H9 (cell line): ENCODE measurements at regions not wholly inside any gene's neighbourhood (a gene's known extent, or its start where the extent isn't known, plus 50 kb on each side); places are given as distances from the start of the nearest gene placed in this dataset.

ENCODE experiments used
- DNase-seq: peaks from one replicate; pipeline ENCODE4 v3.0.0-alpha.2; 2017
- H2AFZ ChIP-seq: one replicate; pipeline ENCODE4 v1.6.1; 2013; ENCODE audit warnings: mild to moderate bottlenecking, low read length, control low read depth, moderate library complexity
- H2AK5ac ChIP-seq: 2 replicates; pipeline ENCODE4 v1.6.1; 2013; ENCODE audit warnings: low read length, control low read depth, mixed read lengths; ENCODE audit not compliant: insufficient read length
- H2BK120ac ChIP-seq: one replicate; pipeline ENCODE4 v1.6.1; 2013; ENCODE audit warnings: low read depth, mild to moderate bottlenecking, low read length, control low read depth, inconsistent platforms; ENCODE audit not compliant: poor library complexity, severe bottlenecking
- H2BK12ac ChIP-seq: 2 replicates; pipeline ENCODE4 v1.6.1; 2013; ENCODE audit warnings: low read length, control low read depth, mixed read lengths, low read depth; ENCODE audit not compliant: insufficient read length
- H2BK15ac ChIP-seq: 2 replicates; pipeline ENCODE4 v1.6.1; 2013; ENCODE audit warnings: low read depth, low read length, control low read depth
- H2BK20ac ChIP-seq: one replicate; pipeline ENCODE4 v1.6.1; 2013; ENCODE audit warnings: low read depth, mild to moderate bottlenecking, low read length, control low read depth, inconsistent platforms; ENCODE audit not compliant: poor library complexity, severe bottlenecking
- H2BK5ac ChIP-seq: 2 replicates; pipeline ENCODE4 v1.6.1; 2013; ENCODE audit warnings: low read length, control low read depth, mixed read lengths; ENCODE audit not compliant: insufficient read length
- H3K14ac ChIP-seq: 2 replicates; pipeline ENCODE4 v1.6.1; 2013; ENCODE audit warnings: low read length, control low read depth; ENCODE audit not compliant: insufficient read depth
- H3K18ac ChIP-seq: 2 replicates; pipeline ENCODE4 v1.6.1; 2013; ENCODE audit warnings: low read depth, mild to moderate bottlenecking, mixed read lengths, low read length, control low read depth; ENCODE audit not compliant: insufficient read length
- H3K23ac ChIP-seq: 2 replicates; pipeline ENCODE4 v1.6.1; 2013; ENCODE audit warnings: low read length, control low read depth, mixed read lengths, low read depth; ENCODE audit not compliant: insufficient read length
- H3K23me2 ChIP-seq: 2 replicates; pipeline ENCODE4 v1.6.1; 2013; ENCODE audit warnings: low read depth, mild to moderate bottlenecking, mixed read lengths, low read length, control low read depth; ENCODE audit not compliant: insufficient read length, poor library complexity, severe bottlenecking
- H3K27ac ChIP-seq: 2 replicates; pipeline ENCODE4 v1.5.1; 2013; ENCODE audit warnings: low read length, control low read depth, mixed read lengths, low read depth; ENCODE audit not compliant: insufficient read length
- H3K27me3 ChIP-seq: 2 replicates; pipeline ENCODE4 v1.6.1; 2013; ENCODE audit warnings: low read length, control low read depth, inconsistent platforms; ENCODE audit not compliant: insufficient read depth
- H3K4ac ChIP-seq: 2 replicates; pipeline ENCODE4 v1.6.1; 2013; ENCODE audit warnings: low read depth, mild to moderate bottlenecking, control low read depth, inconsistent platforms, low read length, moderate library complexity
- H3K4me1 ChIP-seq: 2 replicates; pipeline ENCODE4 v1.6.1; 2013; ENCODE audit warnings: low read length, control low read depth, inconsistent platforms; ENCODE audit not compliant: insufficient read depth
- H3K4me2 ChIP-seq: 2 replicates; pipeline ENCODE4 v1.6.1; 2013; ENCODE audit warnings: low read length, control low read depth, mixed read lengths; ENCODE audit not compliant: insufficient read length, insufficient read depth
- H3K56ac ChIP-seq: 2 replicates; pipeline ENCODE4 v1.6.1; 2013; ENCODE audit warnings: low read depth, mild to moderate bottlenecking, mixed read lengths, low read length, control low read depth; ENCODE audit not compliant: insufficient read length
- H3K79me1 ChIP-seq: 2 replicates; pipeline ENCODE4 v1.6.1; 2013; ENCODE audit warnings: low read depth, mild to moderate bottlenecking, moderate library complexity, low read length, control low read depth, inconsistent platforms; ENCODE audit not compliant: insufficient read depth, poor library complexity, severe bottlenecking
- H3K79me2 ChIP-seq: 2 replicates; pipeline ENCODE4 v1.6.1; 2013; ENCODE audit warnings: low read length, control low read depth, inconsistent platforms; ENCODE audit not compliant: insufficient read depth
- H3K9ac ChIP-seq: 2 replicates; pipeline ENCODE4 v1.6.1; 2013; ENCODE audit warnings: low read length, control low read depth, mixed read lengths; ENCODE audit not compliant: insufficient read length; ENCODE audit errors: extremely low read depth
- H3K9me3 ChIP-seq: one replicate; pipeline ENCODE4 v1.6.1; 2013; ENCODE audit warnings: low read depth, low read length, inconsistent platforms; ENCODE audit not compliant: control insufficient read depth
- H3T11ph ChIP-seq: one replicate; pipeline ENCODE4 v1.6.1; 2013; ENCODE audit warnings: mild to moderate bottlenecking, low read length, control low read depth, inconsistent platforms
- H4K20me1 ChIP-seq: one replicate; pipeline ENCODE4 v1.6.1; 2013; ENCODE audit not compliant: control insufficient read depth, insufficient read length, insufficient read depth
- H4K5ac ChIP-seq: 2 replicates; pipeline ENCODE4 v1.6.1; 2013; ENCODE audit warnings: low read depth, mild to moderate bottlenecking, mixed read lengths, low read length, control low read depth; ENCODE audit not compliant: insufficient read length
- H4K8ac ChIP-seq: replicated peaks from 2 replicates; pipeline ENCODE4 v1.6.1; 2013; ENCODE audit warnings: low read length, control low read depth, mixed read lengths, low read depth; ENCODE audit not compliant: insufficient read length
- H4K91ac ChIP-seq: 2 replicates; pipeline ENCODE4 v1.6.1; 2013; ENCODE audit warnings: low read depth, mild to moderate bottlenecking, moderate library complexity, mixed read lengths, low read length, control low read depth; ENCODE audit not compliant: insufficient read length
- H3K27ac Mint-ChIP-seq, 3 experiments: 2 replicates in 2 of 3; 3 replicates in 1 of 3; pipeline ENCODE4 v1.8.0; 2020 to 2021; ENCODE audit warnings: mixed read lengths in 3 of 3, mild to moderate bottlenecking in 1 of 3, moderate library complexity in 1 of 3
- H3K27me3 Mint-ChIP-seq: 2 replicates; pipeline ENCODE4 v1.8.0; 2021; ENCODE audit warnings: low read depth, mild to moderate bottlenecking, moderate library complexity, mixed read lengths
- H3K36me3 Mint-ChIP-seq, 3 experiments: 2 replicates in 2 of 3; 3 replicates in 1 of 3; pipeline ENCODE4 v1.8.0; 2020 to 2021; ENCODE audit warnings: low read depth in 3 of 3, mixed read lengths in 3 of 3; ENCODE audit not compliant: insufficient read depth in 1 of 3
- H3K4me1 Mint-ChIP-seq, 2 experiments: 2 replicates each; pipeline ENCODE4 v1.8.0; 2020; ENCODE audit warnings: mixed read lengths in 2 of 2
- H3K4me3 Mint-ChIP-seq, 2 experiments: 2 replicates in 1 of 2; 3 replicates in 1 of 2; pipeline ENCODE4 v1.8.0; 2020 to 2021; ENCODE audit warnings: mild to moderate bottlenecking in 2 of 2, mixed read lengths in 2 of 2, moderate library complexity in 1 of 2
- H3K9me3 Mint-ChIP-seq, 2 experiments: 2 replicates in 1 of 2; 3 replicates in 1 of 2; pipeline ENCODE4 v1.8.0; 2020; ENCODE audit warnings: mild to moderate bottlenecking in 2 of 2, mixed read lengths in 2 of 2, moderate library complexity in 1 of 2
- CTCF ChIP-seq: fragments of 200-600 bp; sonication (generic); conservative IDR thresholded peaks from 3 replicates; pipeline ENCODE4 v1.8.0; 2021; ENCODE audit warnings: antibody characterized with exemption, mild to moderate bottlenecking
- WGBS: extraction: QIAGEN DNeasy Blood & Tissue Kit; methylation state at CpG from one replicate; pipeline ENCODE4 v1.1.7; 2013; ENCODE audit warnings: missing lambda C conversion rate, low lambda C conversion rate, mixed read lengths; ENCODE audit not compliant: insufficient read length; ENCODE audit errors: extremely low coverage; 5-methylcytosine and 5-hydroxymethylcytosine counted together

DNA sequence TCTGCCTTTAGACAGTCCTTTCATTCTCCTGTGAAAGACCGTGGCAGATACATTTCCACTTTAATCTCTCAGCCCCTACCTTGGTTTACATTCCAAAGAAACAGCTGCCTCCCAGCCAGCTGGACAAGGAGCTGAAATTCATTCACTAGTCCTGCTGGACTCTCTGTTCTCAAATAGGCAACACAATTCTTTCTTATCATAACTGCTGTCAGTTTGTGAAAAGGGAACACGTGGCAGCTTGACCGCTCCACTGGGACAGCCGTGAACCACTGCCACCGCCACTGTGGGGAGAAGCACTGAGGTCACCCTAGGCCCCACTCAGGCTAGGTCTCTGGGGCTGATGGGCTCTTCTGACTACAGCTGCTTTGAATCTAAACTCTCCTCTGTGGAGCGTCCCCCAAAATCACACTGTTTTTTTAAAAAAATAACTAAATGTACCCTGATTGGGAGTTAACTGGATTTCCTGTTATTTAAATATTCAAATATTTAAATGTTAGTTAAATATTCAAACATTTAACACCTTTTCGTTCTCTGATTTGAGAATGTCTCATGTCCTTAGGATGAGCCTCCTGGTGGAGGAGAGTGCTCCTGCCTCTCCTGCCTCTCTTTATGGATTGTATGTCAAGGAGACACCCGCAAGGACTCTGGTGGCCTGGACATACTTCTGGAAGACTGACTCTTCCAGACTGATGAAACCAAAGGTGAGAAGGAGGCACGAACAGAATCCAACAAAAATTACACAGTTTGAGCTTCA, 120.1 kb downstream of the BOD1 start:
- H3K9ac ChIP-seq = no peak overlapping the region
- no peaks in the 10 kb centered on the region for H3K79me1 ChIP-seq
- no peak overlapping the region for H3K56ac ChIP-seq
- H3K4me2 ChIP-seq = no peak overlapping the region
- no peak overlapping the region for H3K23ac ChIP-seq
- peak; percentile 8 for DNase-seq
- no peak overlapping the region for H2BK20ac ChIP-seq
- H3K14ac ChIP-seq = peak overlapping the region; percentile 51; the same call in 1 of the 2 replicates
- no peak overlapping the region for H3K27ac Mint-ChIP-seq
- no peak overlapping the region for H2BK120ac ChIP-seq
- no peaks in the 10 kb centered on the region for H3K9me3 ChIP-seq
- H3K79me2 ChIP-seq = no peaks in the 10 kb centered on the region
- no peak overlapping the region for H2AFZ ChIP-seq
- no peak overlapping the region for H3K4me3 Mint-ChIP-seq
- no peaks in the 10 kb centered on the region for H4K20me1 ChIP-seq
- TF ChIP-seq CTCF = no peak; the same call in 2 of the 3 replicates
- H4K91ac ChIP-seq = no peak overlapping the region
- no peak overlapping the region for H3T11ph ChIP-seq
- H2BK15ac ChIP-seq = no peak overlapping the region
- no peak overlapping the region for H3K18ac ChIP-seq
- no peak overlapping the region for H2BK12ac ChIP-seq
- no peaks in the 10 kb centered on the region for H3K27me3 ChIP-seq
- no peak overlapping the region for H4K5ac ChIP-seq
- peaks cover 4% of the 10 kb centered on the region for H3K23me2 ChIP-seq
- H3K27ac ChIP-seq = no peak overlapping the region
- H3K4ac ChIP-seq = no peak overlapping the region
- H3K4me1 Mint-ChIP-seq = peaks cover 10 to 15% of the 10 kb centered on the region in 2 experiments
- peaks cover 2% of the 10 kb centered on the region; the same call in 1 of the 2 replicates for H3K4me1 ChIP-seq
- H2BK5ac ChIP-seq = no peak overlapping the region
- no peak overlapping the region for H4K8ac ChIP-seq
- peaks cover 6% of the 10 kb centered on the region for H3K27me3 Mint-ChIP-seq
- no peaks in the 10 kb centered on the region for H3K36me3 Mint-ChIP-seq
- H3K9me3 Mint-ChIP-seq = peaks cover 0 to 6% of the 10 kb centered on the region in 2 experiments; a peak in 1 of 5 replicates
- no peak overlapping the region for H2AK5ac ChIP-seq
- WGBS = no CpG with 5 or more reads among the region's 9 CpGs
